Ishikawa (cell line): ENCODE measurements at regions not wholly inside any gene's neighbourhood (a gene's known extent, or its start where the extent isn't known, plus 50 kb on each side); places are given as distances from the start of the nearest gene placed in this dataset.

ENCODE experiments used
- EGR1 ChIP-seq: IDR thresholded peaks from 2 replicates; pipeline ENCODE4 v1.6.1; 2012
- FOXM1 ChIP-seq: IDR thresholded peaks from 2 replicates; pipeline ENCODE4 v1.6.1; 2012; ENCODE audit warnings: low read depth, borderline replicate concordance
- NFIC ChIP-seq: IDR thresholded peaks from 2 replicates; pipeline ENCODE4 v1.6.1; 2012
- TAF1 ChIP-seq: IDR thresholded peaks from 2 replicates; pipeline ENCODE4 v1.6.1; 2012; ENCODE audit warnings: low read depth, mild to moderate bottlenecking
- YY1 ChIP-seq: IDR thresholded peaks from 2 replicates; pipeline ENCODE4 v1.6.1; 2012; ENCODE audit warnings: low read depth

DNA sequence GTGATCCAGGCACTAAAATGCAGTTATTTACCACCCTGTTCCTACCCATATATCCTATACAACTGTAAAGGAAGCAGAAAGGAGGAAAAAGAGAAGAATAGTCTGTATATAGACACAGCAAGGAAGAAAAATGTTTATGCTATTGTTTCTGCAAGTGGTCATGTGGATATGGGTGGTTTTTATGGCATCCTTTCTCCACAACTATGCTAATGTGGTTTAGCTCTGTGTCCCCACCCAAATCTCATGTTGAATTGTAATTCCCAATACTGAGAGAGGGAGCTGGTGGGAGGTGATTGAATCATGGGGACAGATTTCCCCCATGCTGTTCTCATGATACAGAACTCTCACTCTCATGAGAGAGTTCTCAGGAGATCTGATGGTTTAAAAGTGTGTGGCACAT is 439.8 kb downstream of the ZSWIM6 start:
- TF ChIP-seq TAF1, result no peak
- TF ChIP-seq EGR1, result no peak
- TF ChIP-seq NFIC, result no peak
- TF ChIP-seq YY1, result no peak
- no peak for TF ChIP-seq FOXM1
